ENCODE measurements at regions not wholly inside any gene's neighbourhood (a gene's known extent, or its start where the extent isn't known, plus 50 kb on each side); places are given as distances from the start of the nearest gene placed in this dataset.

DNA sequence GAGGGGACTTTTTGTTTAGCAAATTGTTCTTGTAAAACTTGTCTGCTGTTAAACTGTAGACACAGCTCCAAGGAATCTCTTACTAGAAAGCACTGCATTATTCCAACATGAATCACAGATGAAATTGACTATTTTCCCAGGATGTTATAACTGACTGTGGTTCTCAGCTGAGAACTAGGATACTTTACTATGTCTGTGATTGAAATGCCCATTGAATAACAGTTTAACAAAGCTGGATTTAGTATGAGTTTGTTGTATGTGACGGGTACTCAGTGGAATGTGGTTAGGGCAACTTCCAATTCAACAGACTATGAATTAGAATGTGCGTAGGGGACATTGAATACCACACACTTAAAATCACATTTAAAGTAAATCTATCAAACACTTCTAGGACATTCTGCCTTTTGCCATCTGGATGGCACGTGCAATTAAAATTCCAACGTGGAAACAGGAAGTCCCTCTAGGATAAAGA, 193.4 kb upstream of the PREP start (continued):
- no peak for TF ChIP-seq ZFP36 (IDR thresholded peaks at IDR 0.05; ENCODE audit: borderline replicate concordance, partially characterized antibody)
- TF ChIP-seq, protein P1, sequence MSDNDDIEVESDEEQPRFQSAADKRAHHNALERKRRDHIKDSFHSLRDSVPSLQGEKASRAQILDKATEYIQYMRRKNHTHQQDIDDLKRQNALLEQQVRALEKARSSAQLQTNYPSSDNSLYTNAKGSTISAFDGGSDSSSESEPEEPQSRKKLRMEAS (IDR thresholded peaks at IDR 0.05), result peak; percentile 59; the same call in 1 of the 2 replicates
- TF ChIP-seq ZSCAN20 (CRISPR knock-in tag; IDR thresholded peaks at IDR 0.05), result 0 out of 2 replicates have a peak, but pooled peaks have one; percentile 40
- TF ChIP-seq, protein P2, sequence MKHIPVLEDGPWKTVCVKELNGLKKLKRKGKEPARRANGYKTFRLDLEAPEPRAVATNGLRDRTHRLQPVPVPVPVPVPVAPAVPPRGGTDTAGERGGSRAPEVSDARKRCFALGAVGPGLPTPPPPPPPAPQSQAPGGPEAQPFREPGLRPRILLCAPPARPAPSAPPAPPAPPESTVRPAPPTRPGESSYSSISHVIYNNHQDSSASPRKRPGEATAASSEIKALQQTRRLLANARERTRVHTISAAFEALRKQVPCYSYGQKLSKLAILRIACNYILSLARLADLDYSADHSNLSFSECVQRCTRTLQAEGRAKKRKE (CRISPR knock-in tag; IDR thresholded peaks at IDR 0.05; ENCODE audit: low read depth), result 0 out of 2 replicates have a peak, but pooled peaks have one; percentile 36

DNA sequence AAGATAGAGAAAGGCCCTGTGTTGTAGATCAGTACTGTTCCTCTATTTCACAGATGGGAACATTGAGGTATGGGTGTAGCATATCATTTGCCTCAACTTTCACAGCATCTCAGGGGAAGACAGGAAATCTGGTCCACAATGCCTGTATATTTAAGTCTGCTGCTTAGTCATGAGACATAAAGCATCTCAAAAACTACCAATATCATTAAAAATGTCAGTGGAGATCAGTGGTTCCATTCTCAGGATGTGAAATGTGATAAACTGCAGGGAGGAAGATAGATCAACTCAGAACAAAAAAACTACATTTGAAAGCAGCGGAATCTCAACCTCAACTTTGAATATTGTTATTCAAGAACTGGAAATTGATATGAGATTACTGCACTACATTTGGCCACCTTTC, 192.9 kb upstream of the PREP start:
- 11% methylated on average over 1 of the region's 1 CpG for WGBS (ENCODE audit: missing lambda C conversion rate)
- Histone ChIP-seq H3K9me3 (no peaks in the 10 kb centered on the region), H3K4me3 (no peak overlapping the region), H3K4me2 (peak overlapping the region; percentile 51), H3K4me1 (peaks cover 95% of the 10 kb centered on the region), H3K27ac (peak overlapping the region; percentile 98 to 99)
- FAIRE-seq, result no peak
- POLR2A ChIA-PET, result interaction anchor here (1.2 kb wide), 1 partner anchor 13 kb away, joined by 5 read pairs; no protein-coding TSS in a partner anchor
- CTCF ChIA-PET, result no interaction called here
- no peak for DNase-seq (ENCODE audit: low read depth in 1 of 2, low spot score in 1 of 2)
- no peak for ATAC-seq
- TF ChIP-seq CBX2 (IDR thresholded peaks at IDR 0.05; ENCODE audit: borderline replicate concordance, low read depth) (no peak), CEBPB (IDR thresholded peaks at IDR 0.05) (0 out of 4 replicates have a peak, but pooled peaks of 1 of the 2 experiments have one; percentile 5)

DNA sequence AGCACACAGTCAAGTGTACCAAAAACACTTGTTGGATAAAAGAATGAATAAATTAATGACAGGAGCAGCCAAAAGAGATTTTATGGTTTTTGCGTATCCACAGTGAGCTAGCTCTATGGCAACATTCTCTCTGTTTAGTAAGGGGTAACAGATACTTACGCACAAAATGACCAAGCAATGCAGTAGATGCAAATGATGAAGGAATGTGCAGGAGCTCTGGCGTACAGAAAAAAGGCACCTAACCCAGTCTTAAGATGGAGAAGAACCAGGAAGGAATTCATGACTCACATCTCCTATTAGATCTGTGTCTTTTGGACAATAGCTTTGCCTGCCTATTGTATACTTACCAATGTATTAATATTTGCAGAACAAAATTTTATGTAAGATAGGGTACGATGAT, 191.9 kb upstream of the PREP start:
- peak overlapping the region; percentile 51 for H3K4me2 ChIP-seq
- 68% methylated on average over 4 of the region's 4 CpGs for WGBS (ENCODE audit: missing lambda C conversion rate)
- ChIA-PET POLR2A (interaction anchor here (2.0 kb wide), 1 partner anchor 491 kb away, joined by 4 read pairs; the partner anchor contains the start of gene PRDM1), CTCF (no interaction called here)
- TF ChIP-seq, protein P3, sequence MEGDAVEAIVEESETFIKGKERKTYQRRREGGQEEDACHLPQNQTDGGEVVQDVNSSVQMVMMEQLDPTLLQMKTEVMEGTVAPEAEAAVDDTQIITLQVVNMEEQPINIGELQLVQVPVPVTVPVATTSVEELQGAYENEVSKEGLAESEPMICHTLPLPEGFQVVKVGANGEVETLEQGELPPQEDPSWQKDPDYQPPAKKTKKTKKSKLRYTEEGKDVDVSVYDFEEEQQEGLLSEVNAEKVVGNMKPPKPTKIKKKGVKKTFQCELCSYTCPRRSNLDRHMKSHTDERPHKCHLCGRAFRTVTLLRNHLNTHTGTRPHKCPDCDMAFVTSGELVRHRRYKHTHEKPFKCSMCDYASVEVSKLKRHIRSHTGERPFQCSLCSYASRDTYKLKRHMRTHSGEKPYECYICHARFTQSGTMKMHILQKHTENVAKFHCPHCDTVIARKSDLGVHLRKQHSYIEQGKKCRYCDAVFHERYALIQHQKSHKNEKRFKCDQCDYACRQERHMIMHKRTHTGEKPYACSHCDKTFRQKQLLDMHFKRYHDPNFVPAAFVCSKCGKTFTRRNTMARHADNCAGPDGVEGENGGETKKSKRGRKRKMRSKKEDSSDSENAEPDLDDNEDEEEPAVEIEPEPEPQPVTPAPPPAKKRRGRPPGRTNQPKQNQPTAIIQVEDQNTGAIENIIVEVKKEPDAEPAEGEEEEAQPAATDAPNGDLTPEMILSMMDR (IDR thresholded peaks at IDR 0.05), result no peak
- no peak for TF ChIP-seq FOSL2 (IDR thresholded peaks at IDR 0.05)
- TF ChIP-seq FOSL2 (CRISPR knock-in tag; IDR thresholded peaks at IDR 0.05), result peak; percentile 47
- no peak for TF ChIP-seq CEBPB (IDR thresholded peaks at IDR 0.05)
- DNase-seq (ENCODE audit: low read depth in 1 of 2, low spot score in 1 of 2) (peak in 1 of 2 experiments; percentile 58), FAIRE-seq (no peak), ATAC-seq (peak in 1 of 2 experiments; percentile 19; a peak in 2 of 6 replicates)
- H3K4me1 ChIP-seq, result peaks cover 96% of the 10 kb centered on the region
- peak overlapping the region; percentile 98 to 99 for H3K27ac ChIP-seq
- no peaks in the 10 kb centered on the region for H3K9me3 ChIP-seq
- H3K4me3 ChIP-seq, result no peak overlapping the region

DNA sequence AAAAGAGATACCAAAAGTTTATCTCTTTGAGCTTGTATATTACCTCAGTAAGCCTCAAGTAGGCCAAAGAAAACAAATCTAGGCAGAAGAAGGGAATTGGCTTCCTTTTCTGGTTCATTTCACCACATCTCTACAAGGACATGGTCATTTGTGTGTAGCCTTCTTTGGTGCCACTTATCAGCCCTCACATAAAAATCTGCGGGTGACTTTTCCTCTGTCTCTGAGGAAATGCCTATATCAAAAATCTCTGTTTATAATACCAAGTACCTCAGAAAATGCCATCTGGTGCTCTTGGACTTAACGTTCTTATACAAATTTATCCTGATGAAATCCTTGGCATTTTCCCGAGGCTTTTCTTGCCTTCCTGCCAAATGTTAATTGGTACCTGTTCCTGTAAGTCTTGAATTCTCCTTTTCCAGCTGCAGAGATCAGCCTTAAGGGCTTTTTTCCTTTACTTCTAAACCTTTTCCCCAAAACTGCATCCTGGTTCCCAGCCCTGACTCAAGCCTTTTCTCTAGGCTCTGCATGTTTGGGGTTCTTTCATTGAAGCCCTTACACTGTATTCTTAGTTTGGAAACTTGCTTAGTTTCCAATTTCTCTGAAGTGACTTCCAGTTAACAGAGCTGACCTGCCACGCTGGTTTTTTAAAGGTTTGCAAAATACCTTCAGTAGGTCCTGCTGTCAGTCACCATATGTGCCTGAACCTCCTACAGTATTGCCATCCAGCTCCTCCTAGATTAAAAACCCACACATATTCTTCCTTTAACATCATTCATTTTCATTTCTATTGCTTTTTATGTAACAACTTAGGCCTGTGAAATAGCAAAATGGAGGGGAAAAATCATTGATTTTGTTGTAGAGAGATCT, 191.2 kb upstream of the PREP start:
- no peak for DNase-seq (ENCODE audit: low read depth in 1 of 2, low spot score in 1 of 2)
- peaks cover 93% of the 10 kb centered on the region for H3K4me1 ChIP-seq
- ChIA-PET POLR2A (interaction anchor here (2.0 kb wide), 1 partner anchor 492 kb away, joined by 4 read pairs; the partner anchor contains the start of gene PRDM1), CTCF (no interaction called here)
- H3K27ac ChIP-seq, result peak overlapping the region; percentile 98 to 99
- no peak for ATAC-seq
- no peak overlapping the region for H3K4me3 ChIP-seq
- 64% methylated on average over 4 of the region's 4 CpGs for WGBS (ENCODE audit: missing lambda C conversion rate)
- TF ChIP-seq, protein P2 (CRISPR knock-in tag; IDR thresholded peaks at IDR 0.05; ENCODE audit: low read depth), result 0 out of 2 replicates have a peak, but pooled peaks have one; percentile 44
- no peak for TF ChIP-seq HEYL (CRISPR knock-in tag; IDR thresholded peaks at IDR 0.05)
- no peaks in the 10 kb centered on the region for H3K9me3 ChIP-seq
- H3K4me2 ChIP-seq, result peak overlapping the region; percentile 51; the same call in 2 of the 3 replicates
- no peak for FAIRE-seq
